ENCODE measurements at regions not wholly inside any gene's neighbourhood (a gene's known extent, or its start where the extent isn't known, plus 50 kb on each side); places are given as distances from the start of the nearest gene placed in this dataset.

- TF ChIP-seq CTCF (IDR thresholded peaks at IDR 0.05), result no peak
- TF ChIP-seq POLR2A (IDR thresholded peaks at IDR 0.05), result no peak
Measured at GRCh38 chr3:118544458-118544857, 490.2 kb downstream of the IGSF11 start.

All from thyroid gland (tissue), 4 donors.